GM12878 (cell line): ENCODE measurements at regions not wholly inside any gene's neighbourhood (a gene's known extent, or its start where the extent isn't known, plus 50 kb on each side); places are given as distances from the start of the nearest gene placed in this dataset.

Source experiments
- ATAC-seq: fragments of 200-7000 bp; cut with Tn5 transposase; 3 replicates; pipeline ENCODE4 v1.9.1; 2020; ENCODE audit warnings: mild to moderate bottlenecking, moderate library complexity
- BruUV-seq: library from RNA; stranded (reverse); fragments of 400-500 nt; replicated peaks from 2 replicates; lab custom pipeline; 2021; lab: Mats Ljungman, UMichigan
- CTCF ChIA-PET: fragments of 300-600 bp; sonication (Branson Sonifier 250); formaldehyde crosslinking; extraction: SDS; loops from one replicate; lab custom pipeline; 2021; ENCODE audit warnings: inconsistent platforms; lab: Yijun Ruan, JAX
- POLR2A ChIA-PET: fragments of 350-600 bp; formaldehyde crosslinking; extraction: SDS; loops from one replicate; lab custom pipeline; 2021; ENCODE audit warnings: inconsistent platforms; lab: Charles Lee
- RAD21 ChIA-PET: fragments of 300-600 bp; sonication (Branson Sonifier 250); formaldehyde crosslinking; loops from one replicate; lab custom pipeline; 2023; ENCODE audit warnings: antibody characterized with exemption; ENCODE audit not compliant: unreplicated experiment; lab: Charles Lee
- SMC1A ChIA-PET: fragments of 300-600 bp; sonication (Branson Sonifier 250); formaldehyde crosslinking; loops from one replicate; lab custom pipeline; 2023; ENCODE audit not compliant: unreplicated experiment, uncharacterized antibody; lab: Charles Lee
- DNase-seq: peaks from one replicate; pipeline ENCODE4 v3.0.0-alpha.2; 2011; ENCODE audit warnings: low read depth, low spot score
- FAIRE-seq: peaks from 3 replicates; lab custom pipeline; 2011; peaks lifted over from hg19 to GRCh38; lab: Jason Lieb, UNC
- H2AFZ ChIP-seq: 2 replicates; pipeline ENCODE4 v1.6.0; 2011; ENCODE audit warnings: low read depth, low read length, control low read depth; ENCODE audit not compliant: control insufficient read depth
- H3K27ac ChIP-seq: 2 replicates; pipeline ENCODE4 v1.5.1; 2011; ENCODE audit warnings: control low read depth; ENCODE audit not compliant: control insufficient read depth, insufficient read depth
- H3K27me3 ChIP-seq, 2 experiments: replicated peaks in 1 of 2; 2 replicates each; pipeline versions ENCODE4 v1.6.0 to v1.6.1; 2011; ENCODE audit warnings: low read length in 1 of 2; ENCODE audit not compliant: control insufficient read depth in 2 of 2, insufficient read depth in 2 of 2
- H3K36me3 ChIP-seq, 2 experiments: 2 replicates each; pipeline ENCODE4 v1.5.1; 2011; ENCODE audit warnings: low read length in 1 of 2; ENCODE audit not compliant: control insufficient read depth in 2 of 2, insufficient read depth in 2 of 2
- H3K4me1 ChIP-seq: 2 replicates; pipeline ENCODE4 v1.6.1; 2011; ENCODE audit warnings: mild to moderate bottlenecking, low read length, moderate library complexity, mixed read lengths; ENCODE audit not compliant: control insufficient read depth, insufficient read depth
- H3K4me2 ChIP-seq: 2 replicates; pipeline ENCODE4 v1.6.0; 2011; ENCODE audit warnings: control low read depth; ENCODE audit not compliant: control insufficient read depth, insufficient read depth
- H3K4me3 ChIP-seq: fragments of 200-600 bp; sonication (generic); 2 replicates; pipeline ENCODE4 v1.5.1; 2016
- H3K79me2 ChIP-seq: 2 replicates; pipeline ENCODE4 v1.6.0; 2011; ENCODE audit warnings: low read length; ENCODE audit not compliant: control insufficient read depth, insufficient read depth
- H3K9ac ChIP-seq: 2 replicates; pipeline ENCODE4 v1.8.0; 2011; ENCODE audit warnings: low read length, control low read depth, mixed read lengths; ENCODE audit not compliant: control insufficient read depth, insufficient read depth
- H3K9me3 ChIP-seq: replicated peaks from 3 replicates; pipeline ENCODE4 v1.5.1; 2011; ENCODE audit warnings: mild to moderate bottlenecking, low read length; ENCODE audit not compliant: control insufficient read depth, insufficient read depth
- H4K20me1 ChIP-seq: 2 replicates; pipeline ENCODE4 v1.6.0; 2011; ENCODE audit not compliant: control insufficient read depth, insufficient read depth
- CBX3 ChIP-seq: fragments of 200-600 bp; sonication (generic); IDR thresholded peaks from 2 replicates; pipeline ENCODE4 v1.6.1; 2016; ENCODE audit warnings: low read depth, borderline replicate concordance
- CBX5 ChIP-seq: sonication (generic); IDR thresholded peaks from 2 replicates; pipeline ENCODE4 v1.6.1; 2016; ENCODE audit warnings: low read depth, moderate library complexity, mild to moderate bottlenecking, inconsistent platforms
- CREM ChIP-seq: IDR thresholded peaks from 2 replicates; pipeline ENCODE4 v1.6.1; 2014; ENCODE audit warnings: antibody characterized with exemption, low read depth
- ETV6 ChIP-seq, 2 experiments: fragments of 450-650 bp in 1 of 2; IDR thresholded peaks in 1 of 2; conservative IDR thresholded peaks in 1 of 2; 2 replicates each; pipeline ENCODE4 v1.6.1; 2014; ENCODE audit warnings: antibody characterized with exemption in 1 of 2, borderline replicate concordance in 1 of 2, low read depth in 1 of 2, mild to moderate bottlenecking in 1 of 2, moderate library complexity in 1 of 2
- FOXK2 ChIP-seq: fragments of 450-650 bp; IDR thresholded peaks from 2 replicates; pipeline ENCODE4 v1.6.1; 2017; ENCODE audit warnings: mild to moderate bottlenecking, moderate library complexity
- HCFC1 ChIP-seq: fragments of 150-350 bp; IDR thresholded peaks from 2 replicates; pipeline ENCODE4 v1.6.1; 2014; ENCODE audit warnings: low read length
- KAT2A ChIP-seq: conservative IDR thresholded peaks from 2 replicates; pipeline ENCODE4 v1.6.1; 2011; ENCODE audit warnings: low read depth, low read length; ENCODE audit not compliant: control insufficient read depth
- KDM1A ChIP-seq: fragments of 200-600 bp; sonication (generic); IDR thresholded peaks from 2 replicates; pipeline ENCODE4 v1.6.1; 2016; ENCODE audit warnings: borderline replicate concordance
- NFIC ChIP-seq: IDR thresholded peaks from 2 replicates; pipeline ENCODE4 v1.6.1; 2012; ENCODE audit warnings: low read depth, mild to moderate bottlenecking, inconsistent platforms, low read length, moderate library complexity
- NRF1 ChIP-seq: conservative IDR thresholded peaks from 2 replicates; pipeline ENCODE4 v1.6.1; 2011; ENCODE audit warnings: mild to moderate bottlenecking, low read depth, low read length, improper control_type of control experiment
- POLR2AphosphoS2 ChIP-seq: IDR thresholded peaks from 2 replicates; pipeline ENCODE4 v1.6.1; 2011; ENCODE audit warnings: low read depth, mild to moderate bottlenecking, low read length, improper control_type of control experiment, moderate library complexity
- RB1 ChIP-seq: fragments of 450-650 bp; formaldehyde crosslinking; IDR thresholded peaks from 2 replicates; pipeline ENCODE4 v1.6.1; 2017; ENCODE audit warnings: mild to moderate bottlenecking, borderline replicate concordance
- SPI1 ChIP-seq: IDR thresholded peaks from 2 replicates; pipeline ENCODE4 v1.6.1; 2011; ENCODE audit warnings: low read depth, mild to moderate bottlenecking, low read length, moderate library complexity, borderline replicate concordance; ENCODE audit not compliant: insufficient read depth
- TAF1 ChIP-seq: IDR thresholded peaks from 2 replicates; pipeline ENCODE4 v1.6.1; 2011; ENCODE audit warnings: mild to moderate bottlenecking, low read depth, low read length, borderline replicate concordance
- ZNF274 ChIP-seq: IDR thresholded peaks from one replicate; pipeline ENCODE4 v1.8.0; 2011; ENCODE audit not compliant: insufficient read length, insufficient read depth
- WGBS: methylation state at CpG from one replicate; pipeline ENCODE4 v1.1.6; 2016; ENCODE audit warnings: low lambda C conversion rate; ENCODE audit not compliant: insufficient replicate concordance, insufficient coverage; ENCODE audit errors: missing lambda C conversion rate; 5-methylcytosine and 5-hydroxymethylcytosine counted together
- in situ Hi-C: fragments of 300-500 bp; cut with MboI; formaldehyde crosslinking; loops from 9 replicates; pipeline ENCODE4 v1.14.3; 2018; ENCODE audit warnings: mixed read lengths
- intact Hi-C: fragments of 100-400 bp; cut with micrococcal nuclease; formaldehyde crosslinking; loops from one replicate; pipeline ENCODE4 v1.14.2; 2022; ENCODE audit not compliant: unreplicated experiment
- TF ChIP-seq, protein P1 (sequence below): fragments of 450-650 bp; conservative IDR thresholded peaks from 2 replicates; pipeline ENCODE4 v1.6.1; 2017; ENCODE audit warnings: mild to moderate bottlenecking, moderate library complexity
- TF ChIP-seq, protein P2 (sequence below): IDR thresholded peaks from 2 replicates; pipeline ENCODE4 v1.6.1; 2012; ENCODE audit warnings: low read length, inconsistent platforms
- TF ChIP-seq, protein P3 (sequence below): fragments of 450-650 bp; IDR thresholded peaks from 2 replicates; pipeline ENCODE4 v1.6.1; 2018; ENCODE audit warnings: borderline replicate concordance, mild to moderate bottlenecking; ENCODE audit not compliant: partially characterized antibody
- TF ChIP-seq, protein P4 (sequence below): IDR thresholded peaks from 2 replicates; pipeline ENCODE4 v1.6.1; 2012; ENCODE audit warnings: low read depth, low read length, improper control_type of control experiment

DNA sequence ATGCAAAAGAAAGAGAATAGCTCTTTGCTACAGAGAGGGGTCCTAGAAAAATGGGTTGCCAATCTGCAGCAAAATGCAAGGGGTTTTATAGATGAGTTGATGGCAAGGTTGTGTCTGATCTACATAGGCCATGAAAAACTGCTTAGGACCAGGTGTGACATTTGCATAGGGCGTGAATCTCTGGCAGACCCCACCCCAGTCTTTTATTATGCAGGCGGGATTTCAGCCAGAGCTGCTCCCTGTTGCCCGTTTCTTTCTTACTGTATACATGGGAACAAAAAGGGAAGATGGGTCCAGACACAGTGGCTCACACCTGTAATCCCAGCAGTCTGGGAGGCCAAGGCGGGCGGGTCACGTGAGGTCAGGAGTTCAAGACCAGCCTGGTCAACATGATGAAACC lies 286.4 kb upstream of the LRRTM4 start:
- no TSS peak for BruUV-seq
- 44% methylated on average over 6 of the region's 6 CpGs for WGBS
- SMC1A ChIA-PET = no interaction called here
- no peaks in the 10 kb centered on the region for H4K20me1 ChIP-seq
- no peak for FAIRE-seq
- H3K27me3 ChIP-seq = no peaks in the 10 kb centered on the region
- H3K79me2 ChIP-seq = no peaks in the 10 kb centered on the region
- RAD21 ChIA-PET = no interaction called here
- H3K27ac ChIP-seq = no peak overlapping the region
- no peak for ATAC-seq
- H2AFZ ChIP-seq = no peak overlapping the region
- no peaks in the 10 kb centered on the region for H3K36me3 ChIP-seq
- no peak overlapping the region for H3K4me3 ChIP-seq
- TF ChIP-seq RB1 (no peak), ETV6 (conservative IDR thresholded peaks at IDR 0.05 in 1 of 2, IDR thresholded peaks at IDR 0.05 in 1 of 2; ENCODE audit: borderline replicate concordance in 1 of 2, low read depth in 1 of 2) (no peak), CBX3 (no peak), TAF1 (no peak), HCFC1 (no peak), CREM (no peak), POLR2AphosphoS2 (no peak), FOXK2 (no peak), KAT2A (no peak), SPI1 (no peak), ZNF274 (no peak), KDM1A (no peak), NFIC (no peak), NRF1 (no peak), CBX5 (no peak)
- TF ChIP-seq, protein P1, sequence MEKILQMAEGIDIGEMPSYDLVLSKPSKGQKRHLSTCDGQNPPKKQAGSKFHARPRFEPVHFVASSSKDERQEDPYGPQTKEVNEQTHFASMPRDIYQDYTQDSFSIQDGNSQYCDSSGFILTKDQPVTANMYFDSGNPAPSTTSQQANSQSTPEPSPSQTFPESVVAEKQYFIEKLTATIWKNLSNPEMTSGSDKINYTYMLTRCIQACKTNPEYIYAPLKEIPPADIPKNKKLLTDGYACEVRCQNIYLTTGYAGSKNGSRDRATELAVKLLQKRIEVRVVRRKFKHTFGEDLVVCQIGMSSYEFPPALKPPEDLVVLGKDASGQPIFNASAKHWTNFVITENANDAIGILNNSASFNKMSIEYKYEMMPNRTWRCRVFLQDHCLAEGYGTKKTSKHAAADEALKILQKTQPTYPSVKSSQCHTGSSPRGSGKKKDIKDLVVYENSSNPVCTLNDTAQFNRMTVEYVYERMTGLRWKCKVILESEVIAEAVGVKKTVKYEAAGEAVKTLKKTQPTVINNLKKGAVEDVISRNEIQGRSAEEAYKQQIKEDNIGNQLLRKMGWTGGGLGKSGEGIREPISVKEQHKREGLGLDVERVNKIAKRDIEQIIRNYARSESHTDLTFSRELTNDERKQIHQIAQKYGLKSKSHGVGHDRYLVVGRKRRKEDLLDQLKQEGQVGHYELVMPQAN = no peak
- TF ChIP-seq, protein P2, sequence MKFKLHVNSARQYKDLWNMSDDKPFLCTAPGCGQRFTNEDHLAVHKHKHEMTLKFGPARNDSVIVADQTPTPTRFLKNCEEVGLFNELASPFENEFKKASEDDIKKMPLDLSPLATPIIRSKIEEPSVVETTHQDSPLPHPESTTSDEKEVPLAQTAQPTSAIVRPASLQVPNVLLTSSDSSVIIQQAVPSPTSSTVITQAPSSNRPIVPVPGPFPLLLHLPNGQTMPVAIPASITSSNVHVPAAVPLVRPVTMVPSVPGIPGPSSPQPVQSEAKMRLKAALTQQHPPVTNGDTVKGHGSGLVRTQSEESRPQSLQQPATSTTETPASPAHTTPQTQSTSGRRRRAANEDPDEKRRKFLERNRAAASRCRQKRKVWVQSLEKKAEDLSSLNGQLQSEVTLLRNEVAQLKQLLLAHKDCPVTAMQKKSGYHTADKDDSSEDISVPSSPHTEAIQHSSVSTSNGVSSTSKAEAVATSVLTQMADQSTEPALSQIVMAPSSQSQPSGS = no peak
- TF ChIP-seq, protein P3, sequence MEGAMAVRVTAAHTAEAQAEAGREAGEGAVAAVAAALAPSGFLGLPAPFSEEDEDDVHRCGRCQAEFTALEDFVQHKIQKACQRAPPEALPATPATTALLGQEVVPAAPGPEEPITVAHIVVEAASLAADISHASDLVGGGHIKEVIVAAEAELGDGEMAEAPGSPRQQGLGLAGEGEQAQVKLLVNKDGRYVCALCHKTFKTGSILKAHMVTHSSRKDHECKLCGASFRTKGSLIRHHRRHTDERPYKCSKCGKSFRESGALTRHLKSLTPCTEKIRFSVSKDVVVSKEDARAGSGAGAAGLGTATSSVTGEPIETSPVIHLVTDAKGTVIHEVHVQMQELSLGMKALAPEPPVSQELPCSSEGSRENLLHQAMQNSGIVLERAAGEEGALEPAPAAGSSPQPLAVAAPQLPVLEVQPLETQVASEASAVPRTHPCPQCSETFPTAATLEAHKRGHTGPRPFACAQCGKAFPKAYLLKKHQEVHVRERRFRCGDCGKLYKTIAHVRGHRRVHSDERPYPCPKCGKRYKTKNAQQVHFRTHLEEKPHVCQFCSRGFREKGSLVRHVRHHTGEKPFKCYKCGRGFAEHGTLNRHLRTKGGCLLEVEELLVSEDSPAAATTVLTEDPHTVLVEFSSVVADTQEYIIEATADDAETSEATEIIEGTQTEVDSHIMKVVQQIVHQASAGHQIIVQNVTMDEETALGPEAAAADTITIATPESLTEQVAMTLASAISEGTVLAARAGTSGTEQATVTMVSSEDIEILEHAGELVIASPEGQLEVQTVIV = no peak
- TF ChIP-seq, protein P4, sequence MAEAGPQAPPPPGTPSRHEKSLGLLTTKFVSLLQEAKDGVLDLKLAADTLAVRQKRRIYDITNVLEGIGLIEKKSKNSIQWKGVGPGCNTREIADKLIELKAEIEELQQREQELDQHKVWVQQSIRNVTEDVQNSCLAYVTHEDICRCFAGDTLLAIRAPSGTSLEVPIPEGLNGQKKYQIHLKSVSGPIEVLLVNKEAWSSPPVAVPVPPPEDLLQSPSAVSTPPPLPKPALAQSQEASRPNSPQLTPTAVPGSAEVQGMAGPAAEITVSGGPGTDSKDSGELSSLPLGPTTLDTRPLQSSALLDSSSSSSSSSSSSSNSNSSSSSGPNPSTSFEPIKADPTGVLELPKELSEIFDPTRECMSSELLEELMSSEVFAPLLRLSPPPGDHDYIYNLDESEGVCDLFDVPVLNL = no peak
- no peaks in the 10 kb centered on the region for H3K4me1 ChIP-seq
- H3K9ac ChIP-seq = no peak overlapping the region
- no peak overlapping the region for H3K4me2 ChIP-seq
- in situ Hi-C loops (no loop called here), intact Hi-C loops (no loop called here)
- no peak for DNase-seq
- CTCF ChIA-PET = no interaction called here
- POLR2A ChIA-PET = no interaction called here
- H3K9me3 ChIP-seq = no peaks in the 10 kb centered on the region
